H1 (cell line): ENCODE measurements at regions not wholly inside any gene's neighbourhood (a gene's known extent, or its start where the extent isn't known, plus 50 kb on each side); places are given as distances from the start of the nearest gene placed in this dataset.
A peak's percentile ranks its signal among the peaks of the same experiment; 100 is the strongest.

Experiments
- CTCF ChIA-PET: fragments of 300-600 bp; sonication (Branson Sonifier 250); formaldehyde crosslinking; loops from one replicate; lab custom pipeline; 2021; ENCODE audit not compliant: partially characterized antibody; lab: Charles Lee
- POLR2A ChIA-PET: fragments of 300-600 bp; sonication (Branson Sonifier 250); formaldehyde crosslinking; loops from one replicate; lab custom pipeline; 2021; ENCODE audit warnings: inconsistent platforms; ENCODE audit not compliant: partially characterized antibody; lab: Charles Lee
- DNase-seq, 2 experiments: peaks; one replicate each; pipeline versions ENCODE4 v3.0.0 to v3.0.0-alpha.2; 2010 to 2022; ENCODE audit warnings: low spot score in 2 of 2, low read depth in 1 of 2, mixed read lengths in 1 of 2
- FAIRE-seq: peaks from 2 replicates; lab custom pipeline; 2011; peaks lifted over from hg19 to GRCh38; lab: Jason Lieb, UNC
- H2AFZ ChIP-seq: 2 replicates; pipeline ENCODE4 v1.8.1; 2012; ENCODE audit warnings: low read length, inconsistent platforms
- H2AK5ac ChIP-seq: 2 replicates; pipeline ENCODE4 v1.6.1; 2013; ENCODE audit warnings: low read depth, low read length
- H2BK120ac ChIP-seq: replicated peaks from 2 replicates; pipeline ENCODE3; 2013; ENCODE audit warnings: low read depth, low read length, inconsistent platforms
- H2BK12ac ChIP-seq: 2 replicates; pipeline ENCODE4 v1.6.1; 2013; ENCODE audit warnings: low read depth, low read length
- H2BK15ac ChIP-seq: 2 replicates; pipeline ENCODE4 v1.6.1; 2013; ENCODE audit warnings: low read length
- H2BK20ac ChIP-seq: 2 replicates; pipeline ENCODE4 v1.6.1; 2013; ENCODE audit warnings: low read length
- H2BK5ac ChIP-seq: 2 replicates; pipeline ENCODE4 v1.6.1; 2013; ENCODE audit warnings: low read depth, low read length
- H3K14ac ChIP-seq: 2 replicates; pipeline ENCODE4 v1.6.1; 2013; ENCODE audit warnings: inconsistent platforms; ENCODE audit not compliant: insufficient read length
- H3K18ac ChIP-seq: 2 replicates; pipeline ENCODE4 v1.6.1; 2013; ENCODE audit warnings: low read length; ENCODE audit errors: extremely low read depth
- H3K23ac ChIP-seq: 2 replicates; pipeline ENCODE4 v1.6.1; 2013; ENCODE audit warnings: inconsistent platforms; ENCODE audit not compliant: insufficient read length
- H3K23me2 ChIP-seq: 2 replicates; pipeline ENCODE4 v1.6.1; 2013; ENCODE audit warnings: low read depth, low read length
- H3K27ac ChIP-seq: 2 replicates; pipeline ENCODE4 v1.6.1; 2011; ENCODE audit warnings: low read depth, low read length, inconsistent platforms
- H3K27me3 ChIP-seq, 4 experiments: replicated peaks in 1 of 4; 1 replicate in 1 of 4; 2 replicates in 3 of 4; pipeline versions ENCODE4 v1.6.1 to v1.8.1; 2011 to 2013; ENCODE audit warnings: low read length in 3 of 4, mild to moderate bottlenecking in 3 of 4, inconsistent platforms in 2 of 4, mixed read lengths in 2 of 4, moderate library complexity in 1 of 4; ENCODE audit not compliant: control insufficient read depth in 3 of 4, insufficient read depth in 3 of 4; ENCODE audit errors: extremely low read depth in 1 of 4
- H3K36me3 ChIP-seq, 4 experiments: 2 replicates each; pipeline versions ENCODE4 v1.6.1 to v1.8.1; 2011 to 2013; ENCODE audit warnings: mild to moderate bottlenecking in 4 of 4, low read length in 3 of 4, moderate library complexity in 2 of 4, control low read depth in 1 of 4, inconsistent platforms in 1 of 4; ENCODE audit not compliant: insufficient read depth in 4 of 4, control insufficient read depth in 2 of 4
- H3K4ac ChIP-seq: replicated peaks from 2 replicates; pipeline ENCODE3; 2013; ENCODE audit warnings: low read length, low read depth, mixed read lengths, inconsistent platforms; ENCODE audit not compliant: insufficient read length
- H3K4me1 ChIP-seq, 4 experiments: replicated peaks in 1 of 4; 1 replicate in 1 of 4; 2 replicates in 3 of 4; pipeline versions ENCODE4 v1.6.1 to v1.8.1; 2011 to 2013; ENCODE audit warnings: low read length in 3 of 4, inconsistent platforms in 2 of 4, mixed read lengths in 1 of 4; ENCODE audit not compliant: insufficient read depth in 4 of 4, control insufficient read depth in 3 of 4
- H3K4me2 ChIP-seq, 2 experiments: 2 replicates each; pipeline versions ENCODE4 v1.6.1 to v1.8.1; 2011 to 2013; ENCODE audit warnings: low read depth in 2 of 2, low read length in 2 of 2, control low read depth in 1 of 2, inconsistent platforms in 1 of 2, mild to moderate bottlenecking in 1 of 2; ENCODE audit not compliant: insufficient read depth in 1 of 2
- H3K4me3 ChIP-seq, 4 experiments: fragments of 200-600, 300-600 bp in 1 of 4; sonication (generic), shearing (Covaris generic), sonication (Bioruptor Twin) in 1 of 4; 2 replicates each; pipeline versions ENCODE4 v1.5.1 to v1.8.1; 2011 to 2016; ENCODE audit warnings: low read length in 4 of 4, low read depth in 3 of 4, control low read depth in 2 of 4, inconsistent platforms in 2 of 4, mild to moderate bottlenecking in 2 of 4, mixed read lengths in 1 of 4, moderate library complexity in 1 of 4; ENCODE audit not compliant: insufficient read depth in 2 of 4; ENCODE audit errors: extremely low read depth in 1 of 4
- H3K56ac ChIP-seq: replicated peaks from 2 replicates; pipeline ENCODE3; 2013; ENCODE audit warnings: low read depth, mild to moderate bottlenecking, mixed read lengths, low read length, inconsistent platforms; ENCODE audit not compliant: insufficient read length
- H3K79me1 ChIP-seq: 2 replicates; pipeline ENCODE4 v1.6.1; 2013; ENCODE audit warnings: low read depth, low read length, control low read depth
- H3K79me2 ChIP-seq, 2 experiments: 2 replicates each; pipeline versions ENCODE4 v1.6.1 to v1.8.1; 2012 to 2013; ENCODE audit warnings: low read length in 2 of 2, mild to moderate bottlenecking in 2 of 2, inconsistent platforms in 1 of 2; ENCODE audit not compliant: insufficient read depth in 2 of 2, control insufficient read depth in 1 of 2
- H3K9ac ChIP-seq, 4 experiments: replicated peaks in 1 of 4; 1 replicate in 1 of 4; 2 replicates in 3 of 4; pipeline versions ENCODE4 v1.6.1 to v1.8.1; 2011 to 2013; ENCODE audit warnings: low read depth in 3 of 4, low read length in 3 of 4, control low read depth in 2 of 4, mild to moderate bottlenecking in 2 of 4, moderate library complexity in 2 of 4, inconsistent platforms in 1 of 4; ENCODE audit errors: extremely low read depth in 1 of 4
- H3K9me3 ChIP-seq, 2 experiments: 2 replicates each; pipeline versions ENCODE4 v1.6.1 to v1.8.1; 2012 to 2013; ENCODE audit warnings: mild to moderate bottlenecking in 2 of 2, moderate library complexity in 2 of 2, control low read depth in 1 of 2, inconsistent platforms in 1 of 2, low read depth in 1 of 2, low read length in 1 of 2, mixed read lengths in 1 of 2; ENCODE audit not compliant: insufficient read depth in 2 of 2
- H4K20me1 ChIP-seq, 2 experiments: replicated peaks in 1 of 2; 2 replicates each; pipeline versions ENCODE3 to v1.8.1; 2011 to 2013; ENCODE audit warnings: inconsistent platforms in 2 of 2, low read length in 2 of 2, mild to moderate bottlenecking in 1 of 2; ENCODE audit not compliant: insufficient read depth in 2 of 2, control insufficient read depth in 1 of 2
- H4K5ac ChIP-seq: 2 replicates; pipeline ENCODE4 v1.6.1; 2013; ENCODE audit warnings: low read length, low read depth, mixed read lengths, inconsistent platforms; ENCODE audit not compliant: insufficient read length
- H4K8ac ChIP-seq: 2 replicates; pipeline ENCODE4 v1.8.0; 2013; ENCODE audit warnings: mild to moderate bottlenecking, moderate library complexity, low read length, inconsistent platforms; ENCODE audit not compliant: insufficient read depth; ENCODE audit errors: extremely low read depth
- H4K91ac ChIP-seq: replicated peaks from 2 replicates; pipeline ENCODE3; 2013; ENCODE audit warnings: low read length, mixed read lengths, inconsistent platforms; ENCODE audit not compliant: insufficient read length
- BRCA1 ChIP-seq: IDR thresholded peaks from 2 replicates; pipeline ENCODE4 v1.6.1; 2012; ENCODE audit warnings: low read depth, low read length, improper control_type of control experiment
- CHD1 ChIP-seq: IDR thresholded peaks from 2 replicates; pipeline ENCODE4 v1.6.1; 2012; ENCODE audit warnings: low read depth, low read length, improper control_type of control experiment
- CHD2 ChIP-seq: IDR thresholded peaks from 2 replicates; pipeline ENCODE4 v1.6.1; 2012; ENCODE audit warnings: low read length, improper control_type of control experiment
- EP300 ChIP-seq, 2 experiments: IDR thresholded peaks; 1 replicate in 1 of 2; 2 replicates in 1 of 2; pipeline ENCODE4 v1.6.1; 2011 to 2012; ENCODE audit warnings: low read depth in 2 of 2, low read length in 2 of 2, mild to moderate bottlenecking in 2 of 2, borderline replicate concordance in 1 of 2, inconsistent platforms in 1 of 2, moderate library complexity in 1 of 2
- JUND ChIP-seq: IDR thresholded peaks from 2 replicates; pipeline ENCODE4 v1.6.1; 2011; ENCODE audit warnings: mild to moderate bottlenecking, improper control_type of control experiment, low read length
- KDM5A ChIP-seq: fragments of 200-600 bp; IDR thresholded peaks from 2 replicates; pipeline ENCODE4 v1.7.1; 2012; ENCODE audit warnings: mild to moderate bottlenecking, low read length, inconsistent platforms, mixed read lengths
- MAFK ChIP-seq: IDR thresholded peaks from 2 replicates; pipeline ENCODE4 v1.6.1; 2012; ENCODE audit warnings: low read depth, mild to moderate bottlenecking, improper control_type of control experiment, low read length
- POLR2A ChIP-seq, 2 experiments: IDR thresholded peaks; 1 replicate in 1 of 2; 2 replicates in 1 of 2; pipeline ENCODE4 v1.6.1; 2011; ENCODE audit warnings: low read depth in 2 of 2, low read length in 2 of 2, mild to moderate bottlenecking in 2 of 2; ENCODE audit errors: control extremely low read depth in 1 of 2
- POU5F1 ChIP-seq: IDR thresholded peaks from 2 replicates; pipeline ENCODE4 v1.6.1; 2011; ENCODE audit warnings: low read depth, mild to moderate bottlenecking, low read length, moderate library complexity
- RBBP5 ChIP-seq: IDR thresholded peaks from 2 replicates; pipeline ENCODE4 v1.7.1; 2012; ENCODE audit warnings: low read depth, mild to moderate bottlenecking, inconsistent platforms, low read length, moderate library complexity, borderline replicate concordance
- TAF7 ChIP-seq: optimal IDR thresholded peaks from 2 replicates; pipeline ENCODE3; 2011; ENCODE audit warnings: low read depth, mild to moderate bottlenecking, inconsistent platforms, low read length, moderate library complexity, borderline replicate concordance
- WGBS, 2 experiments: shearing (Covaris generic) in 1 of 2; methylation state at CpG; one replicate each; pipeline versions ENCODE4 v1.1.6 to v1.1.7; 2013 to 2015; ENCODE audit warnings: low lambda C conversion rate in 2 of 2, mixed read lengths in 2 of 2, inconsistent platforms in 1 of 2, low coverage in 1 of 2, missing lambda C conversion rate in 1 of 2; ENCODE audit not compliant: insufficient replicate concordance in 2 of 2, insufficient coverage in 1 of 2, insufficient read length in 1 of 2; ENCODE audit errors: extremely low coverage in 1 of 2, missing lambda C conversion rate in 1 of 2; 5-methylcytosine and 5-hydroxymethylcytosine counted together
- TF ChIP-seq, protein P1 (sequence below): IDR thresholded peaks from 2 replicates; pipeline ENCODE4 v1.6.1; 2012; ENCODE audit warnings: inconsistent platforms

DNA sequence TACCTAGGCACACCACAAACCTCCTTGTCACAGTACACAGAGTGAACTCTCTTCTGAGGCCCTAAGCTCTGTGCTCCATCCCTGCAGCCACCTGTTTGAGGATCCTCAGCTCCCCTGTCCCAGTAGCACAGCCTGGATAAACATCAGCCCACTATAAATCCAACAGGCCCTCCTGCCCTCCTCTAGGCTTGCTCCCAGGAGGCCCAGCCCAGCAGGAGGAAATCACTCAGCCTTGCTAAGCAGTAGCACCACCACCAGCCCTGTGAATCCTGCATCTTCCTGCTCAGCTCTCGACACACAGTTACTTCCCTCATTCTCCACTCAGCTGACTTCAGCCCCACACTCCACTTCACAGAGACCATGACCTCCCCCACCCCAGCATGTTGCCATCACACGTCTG is 273.9 kb downstream of the BCOR start:
- H3K4ac ChIP-seq, result no peak overlapping the region
- H2BK120ac ChIP-seq, result no peak overlapping the region
- H3K4me2 ChIP-seq, result no peak overlapping the region
- ChIA-PET CTCF (interaction anchor here (0.9 to 1.8 kb wide), 2 partner anchors 11 to 16 kb away, joined by 3 to 12 read pairs; no protein-coding TSS in a partner anchor), POLR2A (no interaction called here)
- H4K91ac ChIP-seq, result peak overlapping the region; percentile 17
- H3K9ac ChIP-seq, result no peak overlapping the region
- WGBS, 2 experiments, result 67% methylated on average over 1 of the region's 2 CpGs; no CpG with 5 or more reads in 1 of the 2 experiments
- 0 out of 2 replicates have a peak overlapping the region, but pooled peaks have one; percentile 75 for H2AK5ac ChIP-seq
- no peak overlapping the region for H3K27ac ChIP-seq
- H3K18ac ChIP-seq, result no peak overlapping the region; the same call in none of the 2 replicates
- no peak overlapping the region for H4K8ac ChIP-seq
- peaks cover 2% of the 10 kb centered on the region; the same call in 1 of the 2 replicates for H3K23me2 ChIP-seq
- no peak overlapping the region for H4K5ac ChIP-seq
- H2BK15ac ChIP-seq, result 0 out of 2 replicates have a peak overlapping the region, but pooled peaks have one; percentile 4
- peak overlapping the region; percentile 63; the same call in 1 of the 2 replicates for H2BK5ac ChIP-seq
- peak overlapping the region; percentile 68; the same call in 1 of the 2 replicates for H2BK12ac ChIP-seq
- no peaks in the 10 kb centered on the region; a peak in 1 of 4 replicates for H3K79me2 ChIP-seq
- no peak overlapping the region for H3K14ac ChIP-seq
- no peak overlapping the region for H3K4me3 ChIP-seq
- no peak for FAIRE-seq
- no peak overlapping the region for H2BK20ac ChIP-seq
- H3K9me3 ChIP-seq, result no peaks in the 10 kb centered on the region
- DNase-seq, result no peak
- H3K27me3 ChIP-seq, result peaks cover 0 to 5% (median 3%) of the 10 kb centered on the region in 4 experiments; a peak in 2 of 7 replicates
- TF ChIP-seq CHD2 (no peak), MAFK (no peak), KDM5A (no peak), EP300 (IDR thresholded peaks at IDR 0.05; ENCODE audit: borderline replicate concordance in 1 of 2, low read depth in 2 of 2, low read length in 2 of 2) (no peak), BRCA1 (no peak), JUND (no peak), RBBP5 (no peak), POU5F1 (no peak), CHD1 (no peak), POLR2A (IDR thresholded peaks at IDR 0.05; ENCODE audit: control extremely low read depth in 1 of 2, low read depth in 2 of 2, low read length in 2 of 2) (no peak), TAF7 (no peak)
- TF ChIP-seq, protein P1, sequence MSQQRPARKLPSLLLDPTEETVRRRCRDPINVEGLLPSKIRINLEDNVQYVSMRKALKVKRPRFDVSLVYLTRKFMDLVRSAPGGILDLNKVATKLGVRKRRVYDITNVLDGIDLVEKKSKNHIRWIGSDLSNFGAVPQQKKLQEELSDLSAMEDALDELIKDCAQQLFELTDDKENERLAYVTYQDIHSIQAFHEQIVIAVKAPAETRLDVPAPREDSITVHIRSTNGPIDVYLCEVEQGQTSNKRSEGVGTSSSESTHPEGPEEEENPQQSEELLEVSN, result no peak
- TF ChIP-seq, all 59 proteins: peak for 0
- no peaks in the 10 kb centered on the region for H3K36me3 ChIP-seq
- H2AFZ ChIP-seq, result no peak overlapping the region
- H3K4me1 ChIP-seq, result peaks cover 0 to 16% (median 8%) of the 10 kb centered on the region in 4 experiments; a peak in 6 of 7 replicates
- H3K56ac ChIP-seq, result no peak overlapping the region
- H3K23ac ChIP-seq, result no peak overlapping the region
- H4K20me1 ChIP-seq, result no peaks in the 10 kb centered on the region
- H3K79me1 ChIP-seq, result no peaks in the 10 kb centered on the region
